LNCaP clone FGC (cell line): ENCODE measurements at regions not wholly inside any gene's neighbourhood (a gene's known extent, or its start where the extent isn't known, plus 50 kb on each side); places are given as distances from the start of the nearest gene placed in this dataset.

Experiments used
- DNase-seq: peaks from one replicate; pipeline ENCODE4 v3.0.0-alpha.2; 2011; ENCODE audit warnings: low read depth
- H3K4me3 ChIP-seq: 2 replicates; pipeline ENCODE4 v1.5.1; 2011; ENCODE audit warnings: mild to moderate bottlenecking, low read depth, low read length, control low read depth
- TF ChIP-seq, protein P1 (sequence below): IDR thresholded peaks from 2 replicates; pipeline ENCODE4 v1.5.1; 2012; ENCODE audit warnings: mild to moderate bottlenecking; ENCODE audit not compliant: control insufficient read depth, insufficient read depth; ENCODE audit errors: extremely low read depth

DNA sequence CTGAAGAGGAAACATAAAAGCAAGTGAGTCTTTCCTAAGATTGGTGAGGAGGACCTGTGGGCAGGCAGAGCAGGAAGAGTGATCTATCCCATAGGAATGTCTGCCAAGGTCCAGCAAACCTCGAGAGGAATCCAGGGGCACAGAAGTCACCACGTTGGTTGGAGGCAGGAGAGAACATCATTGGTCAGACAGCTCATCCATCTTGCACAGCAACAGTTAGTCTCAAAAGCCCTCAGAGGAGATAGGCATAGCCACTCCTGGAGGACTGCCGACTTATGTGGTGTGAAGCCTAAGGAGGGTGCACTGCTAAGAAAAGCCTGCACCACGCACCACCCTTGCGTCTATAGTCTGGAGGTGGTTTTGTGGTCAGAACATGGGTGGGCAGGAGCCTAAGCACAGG lies 109.1 kb downstream of the RASSF10 start:
- no peak overlapping the region for H3K4me3 ChIP-seq
- no peak for DNase-seq
- TF ChIP-seq, protein P1, sequence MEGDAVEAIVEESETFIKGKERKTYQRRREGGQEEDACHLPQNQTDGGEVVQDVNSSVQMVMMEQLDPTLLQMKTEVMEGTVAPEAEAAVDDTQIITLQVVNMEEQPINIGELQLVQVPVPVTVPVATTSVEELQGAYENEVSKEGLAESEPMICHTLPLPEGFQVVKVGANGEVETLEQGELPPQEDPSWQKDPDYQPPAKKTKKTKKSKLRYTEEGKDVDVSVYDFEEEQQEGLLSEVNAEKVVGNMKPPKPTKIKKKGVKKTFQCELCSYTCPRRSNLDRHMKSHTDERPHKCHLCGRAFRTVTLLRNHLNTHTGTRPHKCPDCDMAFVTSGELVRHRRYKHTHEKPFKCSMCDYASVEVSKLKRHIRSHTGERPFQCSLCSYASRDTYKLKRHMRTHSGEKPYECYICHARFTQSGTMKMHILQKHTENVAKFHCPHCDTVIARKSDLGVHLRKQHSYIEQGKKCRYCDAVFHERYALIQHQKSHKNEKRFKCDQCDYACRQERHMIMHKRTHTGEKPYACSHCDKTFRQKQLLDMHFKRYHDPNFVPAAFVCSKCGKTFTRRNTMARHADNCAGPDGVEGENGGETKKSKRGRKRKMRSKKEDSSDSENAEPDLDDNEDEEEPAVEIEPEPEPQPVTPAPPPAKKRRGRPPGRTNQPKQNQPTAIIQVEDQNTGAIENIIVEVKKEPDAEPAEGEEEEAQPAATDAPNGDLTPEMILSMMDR = no peak

DNA sequence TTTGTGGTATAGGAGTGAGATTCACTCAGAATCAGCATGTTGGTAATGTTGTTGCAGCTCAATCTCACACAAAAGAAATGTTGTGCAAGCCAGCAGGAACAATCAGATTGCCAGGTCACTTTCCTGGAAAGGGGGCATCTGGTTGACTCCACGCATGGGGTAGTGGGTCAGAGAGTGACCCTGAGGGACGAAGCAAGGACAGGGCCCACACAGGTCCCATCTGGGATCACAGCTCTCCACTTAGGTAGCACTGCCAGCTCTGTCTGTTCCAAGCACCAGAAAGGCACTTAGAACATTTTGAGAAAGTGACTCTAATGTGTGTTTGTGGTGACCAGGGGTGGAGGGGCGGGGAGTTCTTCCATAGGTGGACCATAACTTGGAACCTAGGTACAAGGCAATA lies 109.5 kb downstream of the RASSF10 start:
- TF ChIP-seq, protein P1 = no peak
- DNase-seq = no peak
- H3K4me3 ChIP-seq = no peak overlapping the region

DNA sequence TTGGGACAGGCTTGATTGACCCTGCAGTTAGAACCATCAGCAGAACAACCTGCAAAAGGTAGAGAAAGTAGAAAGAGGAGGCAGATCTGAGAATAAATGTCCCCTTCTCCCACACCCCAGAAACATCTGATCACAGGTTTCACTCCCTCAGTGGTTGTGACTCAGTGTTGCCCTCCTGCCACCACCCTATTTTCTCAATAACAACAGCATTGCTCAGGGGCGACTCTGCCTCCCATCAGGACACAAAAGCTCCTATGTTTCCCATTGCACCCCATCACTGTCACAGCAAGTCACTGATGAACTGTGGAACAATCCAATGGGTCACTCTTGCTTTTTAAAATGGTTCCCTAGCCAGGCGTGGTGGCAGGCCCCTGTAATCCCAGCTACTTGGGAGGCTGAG lies 110.2 kb downstream of the RASSF10 start:
- DNase-seq = no peak
- TF ChIP-seq, protein P1 = no peak
- H3K4me3 ChIP-seq = no peak overlapping the region

DNA sequence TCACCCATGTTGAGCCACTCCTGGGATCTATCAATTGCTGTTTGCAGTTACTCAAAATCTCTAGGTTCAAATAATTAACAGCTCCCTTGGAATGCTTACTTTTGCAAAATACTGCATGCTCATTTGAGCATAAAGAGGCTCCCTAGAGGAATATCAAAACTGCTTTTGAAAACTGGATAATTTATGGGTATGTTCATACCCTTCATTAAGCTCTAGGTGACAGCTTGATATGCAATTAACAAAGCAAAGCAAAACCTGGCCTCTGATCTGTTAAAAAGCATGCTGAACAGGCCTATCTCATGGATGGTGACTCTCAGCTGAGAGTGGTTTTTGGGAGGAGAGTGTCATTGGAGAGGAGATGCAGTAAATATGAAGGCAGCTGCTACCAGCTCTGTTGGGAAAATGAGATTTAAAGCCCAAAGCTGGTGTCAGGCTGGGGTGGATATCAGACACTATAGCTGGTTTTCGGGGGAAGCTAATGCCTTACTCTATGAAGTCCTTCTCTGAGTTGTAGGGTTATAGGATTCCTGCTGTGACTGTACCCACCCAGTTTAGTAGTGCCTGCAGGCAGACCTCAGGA lies 110.9 kb downstream of the RASSF10 start:
- DNase-seq = no peak
- no peak overlapping the region for H3K4me3 ChIP-seq
- TF ChIP-seq, protein P1 = no peak

DNA sequence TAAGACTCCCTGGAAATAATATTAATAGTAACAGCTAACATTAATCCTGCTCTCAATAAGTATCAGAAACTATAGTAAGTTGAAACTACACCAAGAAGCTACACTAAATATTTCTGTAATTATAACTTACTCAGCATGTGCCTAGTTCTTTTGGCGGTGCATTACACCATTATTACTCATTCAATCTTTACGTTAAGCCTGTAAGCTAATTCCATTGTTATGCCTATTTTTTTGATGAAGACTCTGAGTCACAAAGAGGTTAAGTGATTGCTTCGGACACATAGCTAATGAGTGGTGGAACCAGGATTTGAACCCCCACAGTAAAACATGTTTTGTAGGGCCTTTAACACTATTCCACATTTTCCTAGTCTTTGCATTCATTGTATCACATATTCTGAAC lies 111.6 kb downstream of the RASSF10 start:
- TF ChIP-seq, protein P1 = no peak
- no peak for DNase-seq
- H3K4me3 ChIP-seq = no peak overlapping the region

DNA sequence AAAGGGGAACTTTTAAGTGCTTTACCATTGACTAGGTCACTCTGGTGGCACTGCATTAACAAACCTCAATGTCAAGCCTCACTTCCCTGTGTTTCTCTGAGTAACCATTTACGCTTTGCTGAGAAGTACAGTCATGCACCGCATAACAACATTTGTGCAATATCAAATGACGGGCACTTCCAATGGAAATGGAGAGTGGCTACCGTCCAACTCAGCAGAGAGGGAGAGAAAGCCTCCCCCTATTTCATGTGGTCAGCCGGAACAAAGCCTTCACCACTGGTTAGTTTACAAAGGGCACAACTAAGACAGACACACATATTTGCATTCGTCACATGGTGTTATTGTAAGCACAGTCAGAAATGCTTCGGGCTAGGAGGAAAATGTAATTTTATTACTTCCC lies 117.3 kb downstream of the RASSF10 start:
- no peak for DNase-seq
- TF ChIP-seq, protein P1 = no peak
- no peak overlapping the region for H3K4me3 ChIP-seq

DNA sequence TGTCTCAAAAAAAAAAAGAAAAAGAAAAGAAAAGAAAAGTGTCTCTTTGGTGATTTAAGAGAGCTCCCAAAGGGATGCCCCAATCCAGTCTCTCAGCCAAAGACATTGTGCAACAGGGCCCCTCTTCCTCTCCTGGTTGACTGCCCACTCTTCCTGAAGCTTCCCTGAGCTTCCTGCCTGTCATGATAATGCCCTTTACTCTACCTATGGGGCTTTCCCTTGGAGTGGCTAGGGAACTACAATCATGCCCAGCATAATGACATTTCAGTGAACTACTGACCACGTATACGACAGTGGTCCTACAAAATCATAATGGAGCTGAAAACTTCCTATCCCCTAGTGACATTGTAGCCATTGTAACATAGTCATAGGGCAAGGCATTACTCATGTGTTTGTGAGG lies 118.0 kb downstream of the RASSF10 start:
- H3K4me3 ChIP-seq = no peak overlapping the region
- DNase-seq = no peak

More for the DNA sequence above, 118.0 kb downstream of the RASSF10 start:
- TF ChIP-seq, protein P1 = no peak
